ENCODE measurements at regions not wholly inside any gene's neighbourhood (a gene's known extent, or its start where the extent isn't known, plus 50 kb on each side); places are given as distances from the start of the nearest gene placed in this dataset.
"Not testable (repeated sequence)": the region's sequence is repeated elsewhere in the genome, so short reads cannot be mapped to it uniquely, and the experiment has no call there.

DNA sequence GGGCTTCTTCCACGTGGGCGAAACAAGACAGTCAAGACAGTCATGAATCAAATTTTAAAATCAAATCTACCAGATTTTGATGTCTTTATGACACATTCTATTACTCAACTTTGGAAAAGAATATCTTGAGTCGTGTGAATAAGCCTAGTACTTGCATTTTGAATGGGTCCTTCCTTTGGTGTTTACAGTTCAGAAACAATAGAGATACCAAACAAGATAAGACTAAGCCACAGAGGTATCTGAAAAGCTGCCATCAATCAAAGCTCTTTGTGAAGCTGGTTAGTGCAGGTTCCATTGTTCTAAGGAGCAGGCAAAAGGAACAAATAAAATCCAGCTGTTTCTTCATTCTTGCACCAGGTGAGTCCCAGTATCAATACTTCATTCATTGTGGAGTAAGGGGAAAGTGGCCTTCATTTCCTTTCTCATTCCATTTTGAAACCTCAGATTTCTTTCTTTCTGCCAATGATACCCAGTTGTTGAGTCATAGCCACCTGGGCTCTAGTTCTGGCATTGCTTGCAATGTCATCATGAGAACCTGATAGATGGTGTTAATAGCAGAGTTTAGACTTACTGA is 151.7 kb upstream of the L3MBTL4 start:
- Mint-ChIP-seq H3K4me1 (ENCODE audit: low read depth in 2 of 2) (no peaks in the 10 kb centered on the region), H3K4me3 (no peak overlapping the region), H3K36me3 (no peaks in the 10 kb centered on the region), H3K27ac (no peak overlapping the region), H3K9me3 (peaks cover 4% of the 10 kb centered on the region), H3K27me3 (peaks cover 1 to 2% of the 10 kb centered on the region in 2 donors)
- no peak for ATAC-seq
- DNase-seq (ENCODE audit: low spot score): no peak

DNA sequence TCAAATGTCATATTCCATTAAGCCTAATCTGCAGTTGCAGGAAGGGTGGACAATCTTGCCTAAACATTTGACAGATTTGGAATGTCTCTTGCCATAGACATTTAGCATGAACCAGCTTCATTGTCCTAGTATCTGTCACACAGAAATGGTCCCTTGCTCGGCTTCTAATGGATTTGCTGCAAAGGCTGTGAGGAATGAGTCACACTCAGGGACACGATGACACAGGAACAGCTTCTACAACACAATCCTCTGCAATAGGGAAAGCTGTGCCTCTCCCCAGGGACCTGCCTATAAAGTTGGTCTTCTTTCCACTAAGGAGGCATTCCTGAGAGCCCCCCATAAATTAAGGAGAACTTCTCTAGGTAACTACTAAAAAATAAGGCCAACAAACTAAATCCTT is 155.1 kb upstream of the L3MBTL4 start:
- Mint-ChIP-seq H3K27ac (no peak overlapping the region), H3K4me1 (ENCODE audit: low read depth in 2 of 2) (no peaks in the 10 kb centered on the region), H3K36me3 (no peaks in the 10 kb centered on the region), H3K9me3 (peaks cover 4% of the 10 kb centered on the region), H3K4me3 (no peak overlapping the region), H3K27me3 (peaks cover 0 to 6% of the 10 kb centered on the region in 2 donors)
- ATAC-seq (no peak), DNase-seq (ENCODE audit: low spot score) (no peak)

DNA sequence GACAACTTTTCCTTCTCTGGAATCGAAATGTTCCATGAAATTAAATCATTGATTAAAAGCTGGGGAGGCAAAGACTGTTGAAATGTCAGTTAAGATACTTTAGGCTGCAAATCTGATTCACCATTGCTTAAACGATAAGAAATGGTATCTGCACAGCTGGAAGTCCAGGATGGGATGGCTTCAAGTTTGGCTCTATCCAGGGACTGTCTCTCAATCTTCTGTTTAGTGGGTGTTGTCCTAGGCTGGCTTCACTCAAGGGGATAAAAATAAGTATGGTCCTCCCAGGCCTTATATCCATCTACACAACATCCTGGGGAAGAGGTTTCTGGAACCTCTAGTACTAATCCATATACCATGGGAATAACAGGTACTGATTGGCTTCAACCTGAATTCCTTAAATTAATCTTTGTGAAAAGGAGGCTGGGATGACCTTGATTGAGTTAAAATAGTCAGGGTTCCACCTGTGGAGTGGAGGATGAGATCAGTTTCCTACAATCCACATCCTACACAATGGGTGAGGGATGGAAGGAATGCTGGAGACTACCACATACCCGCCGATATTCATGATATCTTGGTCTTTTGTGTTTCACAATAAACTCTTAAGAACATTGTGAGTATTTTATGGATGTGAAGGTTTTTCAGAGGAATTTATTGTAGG is 156.0 kb upstream of the L3MBTL4 start:
- H3K9me3 Mint-ChIP-seq: peaks cover 4% of the 10 kb centered on the region
- no peak for ATAC-seq
- no peaks in the 10 kb centered on the region for H3K36me3 Mint-ChIP-seq
- no peak overlapping the region for H3K27ac Mint-ChIP-seq
- H3K27me3 Mint-ChIP-seq: peaks cover 0 to 6% of the 10 kb centered on the region in 2 donors
- no peaks in the 10 kb centered on the region for H3K4me1 Mint-ChIP-seq (ENCODE audit: low read depth in 2 of 2)
- no peak for DNase-seq (ENCODE audit: low spot score)
- H3K4me3 Mint-ChIP-seq: no peak overlapping the region

DNA sequence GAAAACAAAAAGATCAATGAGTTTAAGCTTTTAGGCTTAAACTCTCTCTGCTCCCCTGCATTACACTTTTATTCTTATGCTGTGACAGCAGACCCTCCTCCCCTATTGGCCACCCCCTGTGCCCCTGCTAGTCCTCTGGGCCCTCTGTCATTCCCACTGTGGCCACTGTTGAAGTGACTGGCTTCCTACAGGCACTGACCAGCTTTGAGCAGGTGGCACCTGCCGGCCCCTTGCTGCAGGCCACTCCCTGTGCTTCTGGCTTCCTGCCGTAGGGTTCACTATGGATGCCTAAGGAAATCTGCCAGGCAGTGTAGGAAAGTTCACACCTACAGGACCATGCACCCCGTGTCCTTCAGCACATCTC is 156.5 kb upstream of the L3MBTL4 start:
- no peak for DNase-seq (ENCODE audit: low spot score)
- H3K4me3 Mint-ChIP-seq: no peak overlapping the region
- H3K27ac Mint-ChIP-seq: no peak overlapping the region
- peaks cover 4% of the 10 kb centered on the region for H3K9me3 Mint-ChIP-seq
- no peaks in the 10 kb centered on the region for H3K36me3 Mint-ChIP-seq
- H3K4me1 Mint-ChIP-seq (ENCODE audit: low read depth in 2 of 2): no peaks in the 10 kb centered on the region
- peak in 1 of 2 donors; percentile 13 for ATAC-seq
- peaks cover 0 to 6% of the 10 kb centered on the region in 2 donors for H3K27me3 Mint-ChIP-seq

DNA sequence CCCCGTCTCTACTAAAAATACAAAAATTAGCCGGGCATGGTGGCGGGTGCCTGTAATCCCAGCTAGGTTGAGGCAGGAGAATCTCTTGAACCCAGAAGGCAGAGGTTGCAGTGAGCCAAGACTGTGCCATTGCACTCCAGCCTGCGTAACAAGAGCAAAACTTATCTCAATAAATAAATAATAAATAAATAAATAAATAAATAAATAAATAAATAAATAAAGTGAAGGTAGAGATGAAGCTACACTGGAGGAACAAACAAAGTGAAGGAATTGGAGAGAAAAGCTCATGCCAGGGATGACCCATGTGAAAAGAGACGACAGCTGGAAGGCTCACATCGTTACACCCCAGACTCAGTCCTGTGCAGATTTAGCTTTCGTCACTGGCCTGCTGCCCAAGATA is 157.3 kb upstream of the ARHGAP28 start:
- not testable (repeated sequence) for H3K4me3 Mint-ChIP-seq; H3K36me3 Mint-ChIP-seq; H3K27me3 Mint-ChIP-seq; H3K27ac Mint-ChIP-seq; ATAC-seq; H3K9me3 Mint-ChIP-seq; DNase-seq (ENCODE audit: low spot score); H3K4me1 Mint-ChIP-seq (ENCODE audit: low read depth in 2 of 2)

DNA sequence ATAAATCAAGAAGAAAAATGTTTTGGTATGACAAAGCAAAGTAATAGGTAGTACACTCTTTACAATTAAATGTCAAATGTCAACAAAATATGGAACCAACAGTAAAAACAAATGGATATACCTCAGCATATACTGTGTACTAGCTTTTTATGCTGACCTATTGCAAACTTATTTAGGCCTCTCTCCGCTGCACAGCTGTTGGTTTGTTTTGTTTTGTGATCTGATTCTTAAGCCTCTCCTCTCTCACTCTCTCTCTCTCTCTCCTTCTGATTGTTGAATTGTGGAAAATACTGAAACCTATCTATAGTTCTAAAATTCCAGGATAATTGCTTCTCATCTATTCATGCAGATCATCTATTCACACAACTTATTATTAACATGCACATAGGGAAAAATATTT is 154.9 kb upstream of the ARHGAP28 start:
- no peak overlapping the region for H3K4me3 Mint-ChIP-seq
- H3K27ac Mint-ChIP-seq: no peak overlapping the region
- H3K27me3 Mint-ChIP-seq: peaks cover 0 to 6% of the 10 kb centered on the region in 2 donors

DNA sequence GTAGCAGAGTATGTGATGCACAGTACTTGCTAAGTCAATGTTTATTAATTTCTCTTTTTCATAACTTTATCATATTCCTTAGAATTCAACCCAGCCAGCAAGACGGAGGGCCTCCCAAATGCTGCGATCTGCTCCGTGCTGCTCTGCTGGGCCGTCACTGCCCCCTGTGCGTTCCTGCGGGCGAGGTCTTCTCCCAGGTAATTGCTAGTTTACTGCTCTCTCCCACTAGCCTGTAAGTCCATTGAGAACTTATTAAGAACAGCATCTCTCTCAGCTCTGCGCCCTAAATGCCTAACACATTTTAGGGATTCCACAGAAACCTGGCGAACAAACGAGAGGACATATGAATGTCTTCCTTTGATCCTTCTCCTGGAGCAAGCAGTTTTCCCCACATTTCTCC is 153.6 kb upstream of the ARHGAP28 start:
- Mint-ChIP-seq H3K36me3 (no peaks in the 10 kb centered on the region), H3K9me3 (no peaks in the 10 kb centered on the region), H3K4me3 (no peak overlapping the region), H3K4me1 (ENCODE audit: low read depth in 2 of 2) (no peaks in the 10 kb centered on the region), H3K27ac (no peak overlapping the region), H3K27me3 (peaks cover 0 to 6% of the 10 kb centered on the region in 2 donors)
- ATAC-seq (no peak), DNase-seq (ENCODE audit: low spot score) (no peak)

More for the DNA sequence above, 154.9 kb upstream of the ARHGAP28 start:
- H3K36me3 Mint-ChIP-seq: no peaks in the 10 kb centered on the region
- ATAC-seq (no peak), DNase-seq (ENCODE audit: low spot score) (no peak)
- H3K9me3 Mint-ChIP-seq: no peaks in the 10 kb centered on the region
- H3K4me1 Mint-ChIP-seq (ENCODE audit: low read depth in 2 of 2): no peaks in the 10 kb centered on the region

DNA sequence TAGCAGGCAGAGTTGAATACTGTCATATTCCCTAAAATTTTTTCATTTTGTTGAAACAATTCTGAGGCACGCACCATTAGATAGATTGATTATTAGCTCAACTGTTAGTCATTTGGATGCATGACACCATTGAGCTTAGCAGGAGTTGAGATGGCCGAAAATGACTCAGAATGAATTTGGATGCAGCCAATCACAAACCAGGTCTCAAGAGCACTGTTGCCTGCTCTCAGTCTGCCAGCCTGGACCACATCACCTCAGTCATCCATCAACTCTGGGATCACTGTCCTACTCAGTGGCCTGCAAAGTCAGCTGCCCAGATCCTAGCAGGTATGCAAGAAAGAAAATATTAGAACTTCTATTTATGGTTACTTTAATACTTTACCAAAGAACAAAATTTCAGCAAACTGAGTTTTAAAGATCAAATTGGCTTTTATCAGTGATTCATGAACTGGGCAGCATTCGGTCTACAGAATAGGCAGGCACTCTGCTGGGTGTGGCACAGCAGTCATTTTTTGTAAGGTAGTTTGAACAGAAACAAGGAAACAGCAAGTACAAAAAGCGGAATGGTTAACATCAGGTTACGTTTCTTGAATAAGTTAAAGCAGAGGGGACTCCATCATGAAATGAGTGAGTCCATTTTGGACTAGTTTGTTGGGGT is 152.7 kb upstream of the ARHGAP28 start:
- Mint-ChIP-seq H3K27ac (no peak overlapping the region), H3K4me3 (no peak overlapping the region), H3K27me3 (peaks cover 0 to 8% of the 10 kb centered on the region in 2 donors), H3K9me3 (peaks cover 4% of the 10 kb centered on the region), H3K36me3 (no peaks in the 10 kb centered on the region), H3K4me1 (ENCODE audit: low read depth in 2 of 2) (no peaks in the 10 kb centered on the region)
- DNase-seq (ENCODE audit: low spot score) (no peak), ATAC-seq (no peak)

DNA sequence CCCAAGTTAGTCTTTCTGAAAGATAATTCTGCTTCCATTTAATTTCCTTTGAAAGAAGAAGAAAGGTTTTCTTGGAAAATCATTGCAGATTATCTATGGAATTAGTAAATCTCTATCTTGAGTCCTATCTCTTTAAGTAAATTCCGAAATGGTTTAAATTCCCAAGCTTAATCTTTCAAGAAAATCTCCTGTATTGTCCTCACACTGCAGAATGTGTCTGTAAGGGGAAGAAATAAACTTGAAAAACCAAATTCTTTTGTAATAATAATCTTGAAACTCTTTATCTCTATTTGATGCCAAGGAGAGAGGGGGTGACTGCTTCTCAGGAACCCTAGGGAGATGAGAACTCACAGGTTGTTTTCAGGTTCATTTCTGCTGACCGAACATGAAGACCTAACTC is 150.8 kb upstream of the ARHGAP28 start:
- Mint-ChIP-seq H3K27ac (no peak overlapping the region), H3K4me1 (ENCODE audit: low read depth in 2 of 2) (no peaks in the 10 kb centered on the region), H3K27me3 (peaks cover 0 to 7% of the 10 kb centered on the region in 2 donors), H3K4me3 (no peak overlapping the region), H3K9me3 (peaks cover 8% of the 10 kb centered on the region), H3K36me3 (peaks cover 6% of the 10 kb centered on the region)
- no peak for DNase-seq (ENCODE audit: low spot score)
- no peak for ATAC-seq

DNA sequence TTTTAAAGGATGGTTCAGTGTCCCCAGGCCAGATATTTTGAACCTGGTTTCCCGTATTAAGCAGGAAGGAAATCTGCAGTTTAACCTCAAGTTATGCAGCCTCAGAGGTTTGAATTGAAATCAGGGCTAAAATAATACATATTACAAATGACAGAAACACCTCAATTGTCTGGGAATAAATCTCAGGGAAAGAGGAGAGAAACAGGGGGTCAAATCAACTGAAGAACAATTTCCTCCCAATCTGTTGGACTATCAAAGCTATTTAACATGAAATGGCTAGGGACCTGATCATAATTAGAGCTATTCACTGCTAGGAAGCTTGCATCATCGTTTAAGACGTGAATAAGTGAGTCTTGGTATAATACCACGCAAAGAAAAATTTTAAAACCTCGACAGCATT is 150.0 kb upstream of the ARHGAP28 start:
- no peak overlapping the region for H3K4me3 Mint-ChIP-seq
- DNase-seq (ENCODE audit: low spot score): no peak
- H3K36me3 Mint-ChIP-seq: peaks cover 6% of the 10 kb centered on the region
- H3K9me3 Mint-ChIP-seq: peaks cover 11% of the 10 kb centered on the region
- H3K27ac Mint-ChIP-seq: no peak overlapping the region
- no peaks in the 10 kb centered on the region for H3K4me1 Mint-ChIP-seq (ENCODE audit: low read depth in 2 of 2)
- no peak for ATAC-seq
- H3K27me3 Mint-ChIP-seq: peaks cover 0 to 7% of the 10 kb centered on the region in 2 donors

DNA sequence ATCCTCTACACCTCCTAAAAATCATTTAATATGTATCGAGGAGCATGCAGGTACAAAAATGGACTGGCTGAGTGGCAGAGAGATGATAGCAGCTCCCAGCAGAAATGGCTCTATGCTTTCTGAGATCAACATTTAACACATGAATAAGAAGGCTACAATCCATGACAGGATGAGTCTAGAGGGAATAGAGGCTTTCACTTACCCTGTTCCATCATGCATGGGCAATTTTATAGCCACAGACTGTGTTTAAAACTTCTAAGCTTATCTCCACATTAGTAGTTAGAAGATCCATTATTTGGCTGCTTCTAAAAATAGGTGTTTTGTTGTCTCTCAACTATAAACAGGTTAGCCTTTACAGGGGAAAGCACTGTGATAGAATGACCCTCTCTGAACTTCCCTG is 149.1 kb upstream of the ARHGAP28 start:
- no peaks in the 10 kb centered on the region for H3K4me1 Mint-ChIP-seq (ENCODE audit: low read depth in 2 of 2)
- no peak overlapping the region for H3K4me3 Mint-ChIP-seq
- H3K9me3 Mint-ChIP-seq: peaks cover 15% of the 10 kb centered on the region
- ATAC-seq (no peak), DNase-seq (ENCODE audit: low spot score) (no peak)
- H3K27ac Mint-ChIP-seq: no peak overlapping the region
- H3K36me3 Mint-ChIP-seq: peaks cover 12% of the 10 kb centered on the region
- H3K27me3 Mint-ChIP-seq: peaks cover 0 to 7% of the 10 kb centered on the region in 2 donors

DNA sequence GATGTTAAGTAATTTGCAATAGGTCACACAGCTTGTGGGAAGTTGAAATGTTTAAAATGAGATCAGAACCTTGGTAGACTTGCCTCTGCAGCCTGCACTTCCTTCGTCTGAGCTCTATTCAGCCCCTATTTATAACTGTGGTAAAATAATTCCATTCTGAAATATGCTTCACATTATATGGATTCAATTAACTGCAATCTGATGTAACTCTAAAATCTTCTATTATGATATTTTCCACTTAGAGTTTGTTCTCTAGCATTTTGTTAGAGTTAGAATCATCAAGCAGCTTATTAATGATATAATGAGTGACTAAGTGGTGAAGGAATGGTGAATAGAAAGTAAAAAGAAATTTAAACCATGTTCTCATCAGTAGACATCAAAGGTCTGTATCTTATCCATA is 139.6 kb upstream of the ARHGAP28 start:
- no peaks in the 10 kb centered on the region for H3K27me3 Mint-ChIP-seq
- peaks cover 10% of the 10 kb centered on the region for H3K9me3 Mint-ChIP-seq
- H3K27ac Mint-ChIP-seq: no peak overlapping the region
- no peak overlapping the region for H3K4me3 Mint-ChIP-seq
- H3K4me1 Mint-ChIP-seq (ENCODE audit: low read depth in 2 of 2): no peaks in the 10 kb centered on the region
- DNase-seq (ENCODE audit: low spot score) (no peak), ATAC-seq (no peak)
- H3K36me3 Mint-ChIP-seq: peaks cover 1% of the 10 kb centered on the region

DNA sequence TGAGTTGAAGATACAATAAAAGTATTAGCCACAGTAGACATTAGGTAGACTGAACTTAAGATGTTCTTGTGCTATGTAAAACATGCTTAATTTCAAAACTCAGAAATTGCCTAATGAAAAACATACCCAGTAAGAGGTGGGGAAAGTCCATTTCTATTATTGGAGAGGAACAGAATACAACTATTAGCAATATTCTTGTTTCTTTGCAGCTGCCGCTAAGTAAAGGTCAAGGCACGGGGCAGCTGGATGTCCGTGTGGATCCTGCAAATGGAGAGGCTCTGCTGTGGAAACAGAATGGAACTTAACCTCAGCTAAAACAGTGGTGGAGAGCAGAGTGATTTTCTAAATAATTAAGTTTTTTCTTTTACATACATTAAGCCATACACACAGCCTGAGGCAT is 139.2 kb upstream of the ARHGAP28 start:
- H3K9me3 Mint-ChIP-seq: peaks cover 10% of the 10 kb centered on the region
- DNase-seq (ENCODE audit: low spot score) (no peak), ATAC-seq (no peak)
- H3K4me1 Mint-ChIP-seq (ENCODE audit: low read depth in 2 of 2): no peaks in the 10 kb centered on the region
- H3K27ac Mint-ChIP-seq: no peak overlapping the region
- H3K4me3 Mint-ChIP-seq: no peak overlapping the region
- H3K27me3 Mint-ChIP-seq: no peaks in the 10 kb centered on the region
- no peaks in the 10 kb centered on the region for H3K36me3 Mint-ChIP-seq

DNA sequence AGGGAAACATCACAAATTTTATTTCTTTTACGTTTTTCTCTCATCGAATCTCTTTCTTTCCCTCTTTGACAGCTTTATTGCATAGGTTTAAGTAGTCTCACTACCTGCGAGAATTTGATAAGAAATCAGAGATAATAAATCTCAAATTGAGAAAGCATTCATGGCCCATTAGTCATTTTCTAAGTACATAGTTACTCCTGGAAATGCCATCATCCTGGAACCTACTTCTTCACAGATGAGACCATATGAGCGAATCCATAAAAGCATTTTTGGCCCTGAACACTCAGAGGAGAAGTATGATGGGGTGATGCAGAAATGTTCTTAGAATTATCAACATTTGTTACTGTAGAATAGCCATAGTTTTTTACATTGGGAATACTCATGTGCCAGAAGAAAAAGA is 138.0 kb upstream of the ARHGAP28 start:
- Mint-ChIP-seq H3K4me1 (ENCODE audit: low read depth in 2 of 2) (no peaks in the 10 kb centered on the region), H3K9me3 (peaks cover 5% of the 10 kb centered on the region), H3K4me3 (no peak overlapping the region), H3K27ac (no peak overlapping the region), H3K27me3 (no peaks in the 10 kb centered on the region), H3K36me3 (no peaks in the 10 kb centered on the region)
- ATAC-seq: no peak
- DNase-seq (ENCODE audit: low spot score): no peak
